Osteoblast (primary cell): ENCODE measurements at regions not wholly inside any gene's neighbourhood (a gene's known extent, or its start where the extent isn't known, plus 50 kb on each side); places are given as distances from the start of the nearest gene placed in this dataset.

Source experiments
- DNase-seq: peaks from one replicate; pipeline ENCODE4 v3.0.0; 2011; ENCODE audit warnings: low spot score, mixed read lengths; ENCODE audit not compliant: insufficient read length; ENCODE audit errors: missing footprints
- H2AFZ ChIP-seq: 2 replicates; pipeline ENCODE4 v1.6.0; 2011; ENCODE audit warnings: mild to moderate bottlenecking, low read length
- H3K27ac ChIP-seq: 2 replicates; pipeline ENCODE4 v1.5.1; 2011; ENCODE audit warnings: mild to moderate bottlenecking, low read depth, low read length, moderate library complexity
- H3K27me3 ChIP-seq: 2 replicates; pipeline ENCODE4 v1.6.0; 2012; ENCODE audit warnings: mild to moderate bottlenecking, control low read depth, inconsistent platforms, low read length, moderate library complexity; ENCODE audit not compliant: insufficient read depth
- H3K36me3 ChIP-seq: 2 replicates; pipeline ENCODE4 v1.5.1; 2011; ENCODE audit warnings: mild to moderate bottlenecking, low read length, control low read depth, moderate library complexity; ENCODE audit not compliant: insufficient read depth
- H3K4me1 ChIP-seq: 2 replicates; pipeline ENCODE4 v1.5.1; 2011; ENCODE audit warnings: mild to moderate bottlenecking, low read length, control low read depth, moderate library complexity; ENCODE audit not compliant: insufficient read depth
- H3K4me2 ChIP-seq: 2 replicates; pipeline ENCODE4 v1.6.0; 2011; ENCODE audit warnings: mild to moderate bottlenecking, low read length; ENCODE audit not compliant: insufficient read depth
- H3K4me3 ChIP-seq: fragments of 200-600 bp; sonication (generic); 3 replicates; pipeline ENCODE4 v1.5.1; 2012; ENCODE audit warnings: mild to moderate bottlenecking, low read length, inconsistent platforms; ENCODE audit not compliant: insufficient read depth
- H3K79me2 ChIP-seq: 2 replicates; pipeline ENCODE4 v1.6.0; 2012; ENCODE audit warnings: mild to moderate bottlenecking, low read length, control low read depth, inconsistent platforms; ENCODE audit not compliant: insufficient read depth
- H3K9me3 ChIP-seq: 2 replicates; pipeline ENCODE4 v1.5.1; 2011; ENCODE audit warnings: low read depth, low read length, control low read depth
- H4K20me1 ChIP-seq: 2 replicates; pipeline ENCODE4 v1.6.0; 2012; ENCODE audit warnings: mild to moderate bottlenecking, low read length, control low read depth; ENCODE audit not compliant: insufficient read depth
- CTCF ChIP-seq: IDR thresholded peaks from 2 replicates; pipeline ENCODE4 v1.5.1; 2011; ENCODE audit warnings: mild to moderate bottlenecking, low read depth, low read length, moderate library complexity; ENCODE audit errors: extremely low read depth

GRCh38 chr3:21054064-21054463, 696.9 kb downstream of the ZNF385D start:
- Histone ChIP-seq H3K9me3 (peaks cover 2% of the 10 kb centered on the region), H3K36me3 (no peaks in the 10 kb centered on the region), H2AFZ (no peak overlapping the region), H3K27ac (no peak overlapping the region), H3K4me2 (no peak overlapping the region), H3K79me2 (no peaks in the 10 kb centered on the region), H3K27me3 (no peaks in the 10 kb centered on the region), H4K20me1 (no peaks in the 10 kb centered on the region), H3K4me1 (no peaks in the 10 kb centered on the region), H3K4me3 (no peak overlapping the region)
- TF ChIP-seq CTCF: no peak
- DNase-seq: no peak

GRCh38 chr3:21049334-21050062, 701.5 kb downstream of the ZNF385D start:
- H3K4me1 ChIP-seq: no peaks in the 10 kb centered on the region
- H3K4me2 ChIP-seq: no peak overlapping the region
- H3K79me2 ChIP-seq: no peaks in the 10 kb centered on the region
- TF ChIP-seq CTCF: no peak
- DNase-seq: no peak
- no peak overlapping the region for H3K4me3 ChIP-seq
- H3K9me3 ChIP-seq: peaks cover 2% of the 10 kb centered on the region
- no peak overlapping the region for H2AFZ ChIP-seq
- no peaks in the 10 kb centered on the region for H4K20me1 ChIP-seq
- H3K36me3 ChIP-seq: no peaks in the 10 kb centered on the region
- H3K27ac ChIP-seq: no peak overlapping the region
- H3K27me3 ChIP-seq: no peaks in the 10 kb centered on the region

- no peak for TF ChIP-seq CTCF
- no peak overlapping the region for H3K4me2 ChIP-seq
- no peaks in the 10 kb centered on the region for H3K27me3 ChIP-seq
- DNase-seq: no peak
- H3K4me1 ChIP-seq: no peaks in the 10 kb centered on the region
- H3K4me3 ChIP-seq: no peak overlapping the region
- no peak overlapping the region for H2AFZ ChIP-seq
- no peaks in the 10 kb centered on the region for H4K20me1 ChIP-seq
- H3K79me2 ChIP-seq: no peaks in the 10 kb centered on the region
- H3K9me3 ChIP-seq: no peaks in the 10 kb centered on the region
- no peak overlapping the region for H3K27ac ChIP-seq
- no peaks in the 10 kb centered on the region for H3K36me3 ChIP-seq
These were observed 707.9 kb downstream of the ZNF385D start for GRCh38 chr3:21043139-21043538.

GRCh38 chr3:21042184-21042583, 708.8 kb downstream of the ZNF385D start:
- no peak overlapping the region for H3K4me2 ChIP-seq
- DNase-seq: no peak
- no peak overlapping the region for H3K27ac ChIP-seq
- no peak overlapping the region for H2AFZ ChIP-seq
- H3K9me3 ChIP-seq: no peaks in the 10 kb centered on the region
- no peaks in the 10 kb centered on the region for H3K79me2 ChIP-seq
- TF ChIP-seq CTCF: no peak
- H4K20me1 ChIP-seq: no peaks in the 10 kb centered on the region
- no peaks in the 10 kb centered on the region for H3K36me3 ChIP-seq
- H3K27me3 ChIP-seq: no peaks in the 10 kb centered on the region
- H3K4me1 ChIP-seq: no peaks in the 10 kb centered on the region
- H3K4me3 ChIP-seq: no peak overlapping the region
